AG10803 (cell line): ENCODE measurements at regions not wholly inside any gene's neighbourhood (a gene's known extent, or its start where the extent isn't known, plus 50 kb on each side); places are given as distances from the start of the nearest gene placed in this dataset.

Experiments used
- DNase-seq: peaks from one replicate; pipeline ENCODE4 v3.0.0; 2010; ENCODE audit warnings: low read depth
- H3K4me3 ChIP-seq: 2 replicates; pipeline ENCODE4 v1.5.1; 2011; ENCODE audit warnings: mild to moderate bottlenecking, low read length, control low read depth
- TF ChIP-seq, protein P1 (sequence below): conservative IDR thresholded peaks from 2 replicates; pipeline ENCODE4 v1.5.1; 2011; ENCODE audit warnings: mild to moderate bottlenecking, low read length, control low read depth, inconsistent platforms

DNA sequence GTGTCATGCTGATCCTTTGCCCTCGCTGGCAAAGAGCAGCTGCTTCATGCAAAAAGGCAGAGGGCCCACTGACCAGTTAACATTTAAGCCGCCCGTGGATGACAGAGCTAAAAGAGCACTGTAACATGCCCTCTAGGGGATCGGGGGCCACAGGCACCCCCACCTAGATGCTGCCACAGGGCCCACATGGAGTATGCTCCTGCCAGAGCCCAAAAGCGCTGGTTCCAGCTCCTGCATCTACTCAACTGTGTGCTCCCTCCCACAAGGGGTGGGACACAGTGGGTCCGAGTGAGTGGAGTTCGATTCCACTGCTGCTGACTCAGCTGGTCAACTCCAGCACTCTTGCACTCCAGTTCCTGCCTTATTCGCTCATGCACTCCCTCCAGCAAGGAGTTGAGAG, 199.8 kb upstream of the CNTNAP2 start:
- no peak overlapping the region for H3K4me3 ChIP-seq
- TF ChIP-seq, protein P1, sequence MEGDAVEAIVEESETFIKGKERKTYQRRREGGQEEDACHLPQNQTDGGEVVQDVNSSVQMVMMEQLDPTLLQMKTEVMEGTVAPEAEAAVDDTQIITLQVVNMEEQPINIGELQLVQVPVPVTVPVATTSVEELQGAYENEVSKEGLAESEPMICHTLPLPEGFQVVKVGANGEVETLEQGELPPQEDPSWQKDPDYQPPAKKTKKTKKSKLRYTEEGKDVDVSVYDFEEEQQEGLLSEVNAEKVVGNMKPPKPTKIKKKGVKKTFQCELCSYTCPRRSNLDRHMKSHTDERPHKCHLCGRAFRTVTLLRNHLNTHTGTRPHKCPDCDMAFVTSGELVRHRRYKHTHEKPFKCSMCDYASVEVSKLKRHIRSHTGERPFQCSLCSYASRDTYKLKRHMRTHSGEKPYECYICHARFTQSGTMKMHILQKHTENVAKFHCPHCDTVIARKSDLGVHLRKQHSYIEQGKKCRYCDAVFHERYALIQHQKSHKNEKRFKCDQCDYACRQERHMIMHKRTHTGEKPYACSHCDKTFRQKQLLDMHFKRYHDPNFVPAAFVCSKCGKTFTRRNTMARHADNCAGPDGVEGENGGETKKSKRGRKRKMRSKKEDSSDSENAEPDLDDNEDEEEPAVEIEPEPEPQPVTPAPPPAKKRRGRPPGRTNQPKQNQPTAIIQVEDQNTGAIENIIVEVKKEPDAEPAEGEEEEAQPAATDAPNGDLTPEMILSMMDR: no peak

DNA sequence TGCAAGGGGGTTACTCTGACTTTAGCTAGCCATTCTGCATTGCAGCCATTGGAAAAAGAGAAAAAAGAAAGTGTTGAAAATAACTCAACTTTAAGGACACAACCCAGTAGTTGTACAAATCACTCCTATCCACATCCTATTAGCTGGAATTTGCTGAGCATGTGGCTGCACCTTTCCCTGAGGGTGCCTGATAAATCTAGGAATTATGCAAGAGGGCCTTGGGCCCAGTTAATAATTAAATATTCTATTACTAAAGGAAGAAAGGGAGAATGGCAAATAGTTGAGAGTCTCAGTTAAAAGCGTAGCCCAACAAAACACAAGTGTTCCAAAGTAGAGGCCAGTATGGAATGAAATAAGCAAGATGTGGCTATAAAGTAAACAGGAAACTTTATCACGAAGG, 200.9 kb upstream of the CNTNAP2 start:
- DNase-seq: no peak
- no peak overlapping the region for H3K4me3 ChIP-seq
- TF ChIP-seq, protein P1: no peak

More for the DNA sequence above, 199.8 kb upstream of the CNTNAP2 start:
- no peak for DNase-seq

DNA sequence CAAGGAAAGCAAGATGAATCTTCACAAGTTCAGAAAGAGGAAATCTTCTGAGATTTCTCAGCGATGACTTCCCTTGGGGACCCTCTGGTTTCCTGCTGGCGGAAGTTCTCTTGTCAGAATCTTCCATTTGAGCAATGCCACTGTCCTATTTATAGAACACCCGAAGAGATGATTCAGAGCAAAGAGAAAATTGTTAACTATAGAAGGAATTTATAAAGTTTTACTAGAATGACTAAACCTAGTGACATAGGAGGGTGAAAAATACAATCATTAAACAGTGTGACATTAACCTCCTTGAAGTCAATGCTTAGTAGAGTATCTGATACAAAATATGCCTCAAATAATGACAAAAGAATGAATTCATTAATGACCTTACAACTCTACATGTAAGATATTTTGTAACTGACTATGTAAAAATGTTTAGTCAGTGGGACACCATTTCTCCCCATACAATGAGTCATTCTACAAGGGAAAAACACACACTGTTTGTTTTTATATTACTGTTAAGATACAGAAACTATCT, 206.5 kb upstream of the CNTNAP2 start:
- DNase-seq: no peak
- no peak overlapping the region for H3K4me3 ChIP-seq
- TF ChIP-seq, protein P1: no peak

DNA sequence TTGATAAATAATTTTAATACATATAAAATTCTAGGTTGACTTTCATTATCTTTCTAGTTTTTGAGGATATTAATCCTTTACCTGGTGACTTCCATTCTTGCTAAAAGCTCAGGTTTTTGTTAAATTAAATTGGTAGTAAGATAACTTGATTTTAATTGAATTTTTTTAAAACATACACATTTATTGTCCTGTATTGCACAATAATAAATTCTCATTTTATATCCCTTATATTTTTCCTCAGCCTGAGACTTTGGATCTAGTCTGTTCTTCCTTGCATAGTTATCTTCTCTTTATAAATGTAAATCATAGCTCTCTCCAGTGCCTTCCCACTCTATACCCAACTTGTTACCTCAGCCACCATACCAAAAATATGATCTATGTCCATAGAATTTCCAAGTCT, 212.9 kb upstream of the CNTNAP2 start:
- H3K4me3 ChIP-seq: no peak overlapping the region
- TF ChIP-seq, protein P1: no peak
- DNase-seq: no peak

DNA sequence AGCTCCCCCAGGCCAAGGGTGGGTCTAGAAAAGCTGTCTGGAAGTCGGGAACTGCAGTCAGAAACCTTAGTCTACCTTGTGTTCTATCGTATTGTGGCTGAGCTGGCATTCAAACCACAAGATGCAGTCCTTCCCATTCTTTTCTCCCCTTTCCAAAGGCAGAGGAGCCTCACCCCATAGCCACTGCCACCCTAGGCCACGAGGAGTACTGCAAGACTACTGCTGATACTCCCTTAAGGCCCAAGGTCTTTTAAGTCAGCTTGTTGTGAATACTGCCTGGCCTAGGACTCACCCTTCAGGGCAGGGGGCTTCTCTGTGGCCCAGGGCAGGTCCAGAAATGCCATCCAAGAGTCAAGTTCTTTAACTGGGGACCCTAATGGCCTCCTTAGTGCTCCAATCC, 214.5 kb upstream of the CNTNAP2 start:
- DNase-seq: no peak
- no peak overlapping the region for H3K4me3 ChIP-seq
- TF ChIP-seq, protein P1: no peak

DNA sequence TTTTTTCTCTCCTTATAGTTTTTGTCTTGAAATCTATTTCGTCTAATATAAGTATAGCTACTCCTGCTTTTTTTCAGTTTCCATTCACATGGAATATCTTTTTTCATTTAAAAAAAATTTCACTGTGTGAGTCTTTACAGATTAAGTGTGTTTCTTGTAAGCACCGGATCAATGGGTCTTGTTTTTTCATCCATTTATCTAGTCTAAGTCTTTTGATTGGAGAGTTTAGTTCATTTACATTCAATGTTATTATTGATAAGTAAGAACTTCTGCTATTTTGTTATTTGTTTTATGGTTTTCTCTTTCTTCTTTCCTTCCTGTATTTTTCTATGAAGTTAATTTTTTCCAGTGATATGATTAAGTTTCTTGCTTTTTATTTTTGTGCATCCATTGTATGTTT, 216.7 kb upstream of the CNTNAP2 start:
- TF ChIP-seq, protein P1: no peak
- DNase-seq: no peak

DNA sequence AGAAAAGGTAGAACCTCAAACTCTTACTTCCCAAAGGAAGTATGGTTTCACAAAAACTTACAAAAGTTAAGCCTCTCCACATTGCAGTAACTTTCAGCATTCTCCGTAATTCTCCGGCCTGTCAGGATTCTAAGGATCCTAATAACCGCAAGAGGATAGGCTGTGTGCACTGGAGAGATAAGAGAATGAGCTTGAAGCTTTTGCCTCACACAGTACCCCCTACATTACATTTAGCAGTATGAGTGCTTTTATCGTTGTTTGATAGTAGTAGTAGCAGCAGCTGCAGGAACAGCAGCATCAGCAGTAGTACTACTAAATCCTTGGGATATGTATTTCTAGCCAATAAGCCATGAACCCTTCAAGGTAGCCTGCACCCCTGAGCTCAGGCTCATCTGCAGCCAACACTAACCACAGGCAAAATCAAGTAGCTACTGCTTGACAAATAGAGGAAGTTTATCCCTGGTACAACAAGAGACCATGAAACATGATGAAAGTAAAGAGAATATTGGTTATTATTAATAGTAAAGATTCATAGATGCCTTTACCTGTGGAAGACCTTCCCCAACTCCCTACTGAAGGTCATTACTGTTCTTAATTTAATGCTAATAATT, 222.6 kb upstream of the CNTNAP2 start:
- H3K4me3 ChIP-seq: no peak overlapping the region
- TF ChIP-seq, protein P1: no peak

More for the DNA sequence above, 216.7 kb upstream of the CNTNAP2 start:
- H3K4me3 ChIP-seq: no peak overlapping the region

More for the DNA sequence above, 222.6 kb upstream of the CNTNAP2 start:
- DNase-seq: no peak
